A549 (cell line): ENCODE measurements at regions not wholly inside any gene's neighbourhood (a gene's known extent, or its start where the extent isn't known, plus 50 kb on each side); places are given as distances from the start of the nearest gene placed in this dataset.
"Not testable (repeated sequence)": the region's sequence is repeated elsewhere in the genome, so short reads cannot be mapped to it uniquely, and the experiment has no call there.

Experiments
- ATAC-seq, 2 experiments: fragments of 200-7000 bp in 1 of 2; fragments of >200 bp in 1 of 2; cut with Nextera tagmentation in 1 of 2; cut with Tn5 transposase in 1 of 2; 3 replicates each; pipeline versions ENCODE4 v1.8.0 to v1.9.1; 2018 to 2020; ENCODE audit warnings: mild to moderate bottlenecking in 1 of 2, moderate library complexity in 1 of 2
- CTCF ChIA-PET: fragments of 300-600 bp; sonication (Branson Sonifier 250); formaldehyde crosslinking; extraction: SDS; loops from one replicate; lab custom pipeline; 2021; ENCODE audit warnings: antibody characterized with exemption, inconsistent platforms; lab: Yijun Ruan, JAX
- POLR2A ChIA-PET: fragments of 350-600 bp; formaldehyde crosslinking; extraction: SDS; loops from one replicate; lab custom pipeline; 2021; ENCODE audit warnings: antibody characterized with exemption, inconsistent platforms; lab: Yijun Ruan, JAX
- DNase-seq, 2 experiments: peaks; one replicate each; pipeline versions ENCODE4 v3.0.0 to v3.0.0-alpha.2; 2011 to 2016; ENCODE audit warnings: low read depth in 1 of 2, low spot score in 1 of 2
- FAIRE-seq: peaks from 2 replicates; lab custom pipeline; 2011; peaks lifted over from hg19 to GRCh38; lab: Jason Lieb, UNC
- H3K27ac ChIP-seq, 2 experiments: fragments of >200 bp; sonication (Bioruptor Twin); formaldehyde crosslinking; 3 replicates each; pipeline ENCODE4 v1.5.1; 2016 to 2017
- H3K4me1 ChIP-seq: fragments of >200 bp; sonication (Bioruptor Twin); formaldehyde crosslinking; 3 replicates; pipeline ENCODE4 v1.6.1; 2016
- H3K4me2 ChIP-seq: fragments of >200 bp; sonication (Bioruptor Twin); formaldehyde crosslinking; 3 replicates; pipeline ENCODE4 v1.6.1; 2016
- H3K4me3 ChIP-seq: fragments of >200 bp; sonication (Bioruptor Twin); formaldehyde crosslinking; 3 replicates; pipeline ENCODE4 v1.5.1; 2016
- H3K9me3 ChIP-seq: fragments of >200 bp; sonication (Bioruptor Twin); formaldehyde crosslinking; 3 replicates; pipeline ENCODE4 v1.6.1; 2016
- BCL3 ChIP-seq: fragments of >200 bp; sonication (Bioruptor Twin); formaldehyde crosslinking; IDR thresholded peaks from 3 replicates; pipeline ENCODE4 v1.6.1; 2016
- CBX2 ChIP-seq: fragments of 200-600 bp; sonication (generic); IDR thresholded peaks from 2 replicates; pipeline ENCODE4 v1.6.1; 2016; ENCODE audit warnings: low read depth, mild to moderate bottlenecking, borderline replicate concordance
- CBX8 ChIP-seq: fragments of 200-600 bp; sonication (generic); IDR thresholded peaks from 2 replicates; pipeline ENCODE4 v1.6.1; 2016
- CHD4 ChIP-seq: fragments of 200-600 bp; sonication (generic); IDR thresholded peaks from 2 replicates; pipeline ENCODE4 v1.6.1; 2016; ENCODE audit warnings: antibody characterized with exemption, mild to moderate bottlenecking, borderline replicate concordance
- E2F6 ChIP-seq: IDR thresholded peaks from 2 replicates; pipeline ENCODE4 v1.6.1; 2012; ENCODE audit warnings: low read depth, borderline replicate concordance
- EHMT2 ChIP-seq: fragments of 200-600 bp; sonication (generic); IDR thresholded peaks from 2 replicates; pipeline ENCODE4 v1.6.1; 2016; ENCODE audit warnings: antibody characterized with exemption, low read depth, mild to moderate bottlenecking, moderate library complexity
- EP300 ChIP-seq, 2 experiments: fragments of >200 bp; sonication (Bioruptor Twin); formaldehyde crosslinking; IDR thresholded peaks; 2 replicates in 1 of 2; 3 replicates in 1 of 2; pipeline ENCODE4 v1.6.1; 2016 to 2017
- HOXA7 ChIP-seq: fragments of 250-450 bp; sonication (Bioruptor Pico); IDR thresholded peaks from 2 replicates; pipeline ENCODE4 v1.5.0; 2020; ENCODE audit warnings: mild to moderate bottlenecking, moderate library complexity
- HOXB13 ChIP-seq: fragments of 250-450 bp; sonication (Bioruptor Pico); IDR thresholded peaks from 2 replicates; pipeline ENCODE4 v1.5.0; 2020; ENCODE audit warnings: low read depth, mild to moderate bottlenecking, moderate library complexity
- JUN ChIP-seq, 2 experiments: fragments of >200 bp; sonication (Bioruptor Twin); formaldehyde crosslinking; IDR thresholded peaks; 2 replicates in 1 of 2; 3 replicates in 1 of 2; pipeline ENCODE4 v1.6.1; 2016 to 2017
- JUNB ChIP-seq: fragments of >200 bp; sonication (Bioruptor Twin); formaldehyde crosslinking; IDR thresholded peaks from 2 replicates; pipeline ENCODE4 v1.6.1; 2016
- KDM1A ChIP-seq: fragments of 200-600 bp; sonication (generic); IDR thresholded peaks from 2 replicates; pipeline ENCODE4 v1.6.1; 2016; ENCODE audit warnings: low read depth, mild to moderate bottlenecking
- MAFK ChIP-seq: fragments of 450-650 bp; IDR thresholded peaks from 2 replicates; pipeline ENCODE4 v1.6.1; 2014; ENCODE audit not compliant: partially characterized antibody
- MAZ ChIP-seq: fragments of 150-350 bp; IDR thresholded peaks from 2 replicates; pipeline ENCODE4 v1.6.1; 2014; ENCODE audit warnings: antibody characterized with exemption, low read depth, low read length, borderline replicate concordance
- PBX3 ChIP-seq: IDR thresholded peaks from 2 replicates; pipeline ENCODE4 v1.6.1; 2012
- POLR2AphosphoS2 ChIP-seq: conservative IDR thresholded peaks from 2 replicates; pipeline ENCODE4 v1.6.1; 2012; ENCODE audit warnings: low read length, improper control_type of control experiment, inconsistent platforms
- RAD21 ChIP-seq, 2 experiments: fragments of >200 bp in 1 of 2; sonication (Bioruptor Twin) in 1 of 2; formaldehyde crosslinking in 1 of 2; IDR thresholded peaks in 1 of 2; conservative IDR thresholded peaks in 1 of 2; 2 replicates in 1 of 2; 3 replicates in 1 of 2; pipeline ENCODE4 v1.6.1; 2012 to 2018; ENCODE audit warnings: inconsistent platforms in 1 of 2
- RCOR1 ChIP-seq: fragments of 150-350 bp; IDR thresholded peaks from 2 replicates; pipeline ENCODE4 v1.6.1; 2014; ENCODE audit warnings: antibody characterized with exemption, low read length, low read depth
- SMC3 ChIP-seq: fragments of >200 bp; sonication (Bioruptor Twin); formaldehyde crosslinking; IDR thresholded peaks from 3 replicates; pipeline ENCODE4 v1.6.1; 2018; ENCODE audit warnings: inconsistent platforms
- ZC3H11A ChIP-seq: fragments of 450-650 bp; IDR thresholded peaks from 2 replicates; pipeline ENCODE4 v1.6.1; 2014; ENCODE audit warnings: antibody characterized with exemption, mild to moderate bottlenecking
- ZNF302 ChIP-seq: fragments of 250-450 bp; sonication (Bioruptor Pico); IDR thresholded peaks from 2 replicates; pipeline ENCODE4 v1.9.0; 2021; ENCODE audit warnings: inconsistent platforms, mild to moderate bottlenecking, moderate library complexity
- WGBS: methylation state at CpG from one replicate; pipeline ENCODE4 v1.1.6; 2017; ENCODE audit errors: missing lambda C conversion rate; 5-methylcytosine and 5-hydroxymethylcytosine counted together
- TF ChIP-seq, protein P1 (sequence below): fragments of 250-450 bp; sonication (Bioruptor Pico); IDR thresholded peaks from 2 replicates; pipeline ENCODE4 v1.5.0; 2021; ENCODE audit warnings: mild to moderate bottlenecking, moderate library complexity, borderline replicate concordance

DNA sequence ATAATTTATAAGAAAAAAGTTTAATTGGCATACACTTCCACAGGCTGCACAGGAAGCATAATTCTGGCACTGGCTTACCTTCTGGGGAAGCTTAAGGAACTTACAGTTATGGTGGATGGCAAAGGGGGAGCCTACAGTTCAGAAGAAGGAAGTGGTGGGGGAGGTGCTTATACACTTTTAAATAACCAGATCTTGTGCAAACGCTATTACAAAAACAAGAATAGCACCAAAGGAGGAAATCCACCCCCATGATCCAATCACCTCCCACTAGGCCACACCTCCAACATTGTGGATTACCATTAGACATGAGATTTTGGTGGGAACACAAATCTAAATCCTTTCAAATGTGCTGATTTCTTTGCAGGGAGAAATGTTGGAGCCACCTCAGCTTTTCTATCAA is 287.7 kb downstream of the CPXCR1 start:
- TF ChIP-seq JUN (IDR thresholded peaks at IDR 0.05) (no peak), BCL3 (no peak), HOXB13 (no peak), ZNF302 (CRISPR knock-in tag) (no peak), MAZ (no peak), EHMT2 (no peak)
- no peak for ATAC-seq
- no peaks in the 10 kb centered on the region; the same call in 2 of the 3 replicates for H3K9me3 ChIP-seq
- 0% methylated on average over 1 of the region's 1 CpG for WGBS
- CTCF ChIA-PET = no interaction called here
- H3K4me2 ChIP-seq = no peak overlapping the region
- H3K4me3 ChIP-seq = no peak overlapping the region
- no peak overlapping the region for H3K27ac ChIP-seq
- POLR2A ChIA-PET = no interaction called here
- FAIRE-seq = no peak
- H3K4me1 ChIP-seq = no peaks in the 10 kb centered on the region
- no peak for DNase-seq

DNA sequence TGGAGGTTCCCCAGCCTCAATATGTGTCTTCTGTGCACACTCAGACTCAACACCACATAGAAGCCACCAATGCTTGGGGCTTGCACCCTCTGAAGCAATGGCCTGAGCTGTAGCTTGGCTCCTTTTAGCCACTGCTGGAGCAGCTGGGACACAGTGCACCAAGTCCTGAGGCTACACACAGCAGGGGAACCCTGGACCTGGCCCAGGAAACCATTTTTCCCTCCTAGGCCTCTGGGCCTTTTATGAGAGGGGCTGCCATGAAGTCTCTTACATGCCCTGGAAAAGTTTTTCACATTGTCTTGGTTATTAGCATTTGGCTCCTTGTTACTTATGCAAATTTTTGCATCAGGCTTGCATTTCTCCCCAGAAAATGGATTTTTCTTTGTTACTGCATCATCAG is 306.2 kb downstream of the CPXCR1 start:
- no peak overlapping the region for H3K4me2 ChIP-seq
- H3K27ac ChIP-seq = no peak overlapping the region
- no peaks in the 10 kb centered on the region for H3K4me1 ChIP-seq
- ATAC-seq = no peak
- TF ChIP-seq SMC3 (no peak), EP300 (IDR thresholded peaks at IDR 0.05) (no peak), CBX8 (no peak), CHD4 (no peak), KDM1A (no peak), RAD21 (conservative IDR thresholded peaks at IDR 0.05 in 1 of 2, IDR thresholded peaks at IDR 0.05 in 1 of 2) (no peak), MAFK (no peak), ZC3H11A (no peak), E2F6 (no peak), POLR2AphosphoS2 (no peak), CBX2 (no peak), JUNB (no peak), PBX3 (no peak), RCOR1 (no peak), HOXA7 (CRISPR knock-in tag) (no peak), MAZ (no peak)
- TF ChIP-seq, protein P1, sequence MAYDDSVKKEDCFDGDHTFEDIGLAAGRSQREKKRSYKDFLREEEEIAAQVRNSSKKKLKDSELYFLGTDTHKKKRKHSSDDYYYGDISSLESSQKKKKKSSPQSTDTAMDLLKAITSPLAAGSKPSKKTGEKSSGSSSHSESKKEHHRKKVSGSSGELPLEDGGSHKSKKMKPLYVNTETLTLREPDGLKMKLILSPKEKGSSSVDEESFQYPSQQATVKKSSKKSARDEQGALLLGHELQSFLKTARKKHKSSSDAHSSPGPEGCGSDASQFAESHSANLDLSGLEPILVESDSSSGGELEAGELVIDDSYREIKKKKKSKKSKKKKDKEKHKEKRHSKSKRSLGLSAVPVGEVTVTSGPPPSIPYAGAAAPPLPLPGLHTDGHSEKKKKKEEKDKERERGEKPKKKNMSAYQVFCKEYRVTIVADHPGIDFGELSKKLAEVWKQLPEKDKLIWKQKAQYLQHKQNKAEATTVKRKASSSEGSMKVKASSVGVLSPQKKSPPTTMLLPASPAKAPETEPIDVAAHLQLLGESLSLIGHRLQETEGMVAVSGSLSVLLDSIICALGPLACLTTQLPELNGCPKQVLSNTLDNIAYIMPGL (CRISPR knock-in tag) = no peak
- no peak overlapping the region for H3K4me3 ChIP-seq
- ChIA-PET POLR2A (no interaction called here), CTCF (no interaction called here)
- DNase-seq = no peak
- no peak for FAIRE-seq
- no peaks in the 10 kb centered on the region for H3K9me3 ChIP-seq

DNA sequence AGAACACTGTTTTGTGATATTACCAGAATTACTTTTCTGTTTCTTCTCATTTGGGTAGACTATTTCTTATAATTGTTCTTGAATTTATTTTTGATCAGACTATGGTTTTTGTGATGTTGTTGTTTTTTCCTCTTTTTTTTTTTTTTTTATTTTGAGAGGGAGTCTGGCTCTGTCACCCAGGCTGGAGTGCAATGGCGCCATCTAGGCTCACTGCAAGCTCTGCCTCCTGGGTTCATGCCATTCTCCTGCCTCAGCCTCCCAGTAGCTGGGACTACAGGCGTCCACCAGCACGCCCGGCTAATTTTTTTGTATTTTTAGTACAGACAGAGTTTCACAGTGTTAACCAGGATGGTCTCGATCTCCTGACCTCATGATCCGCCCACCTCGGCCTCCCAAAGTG is 352.6 kb downstream of the CPXCR1 start:
- H3K27ac ChIP-seq, CTCF ChIA-PET, POLR2A ChIA-PET, ATAC-seq, H3K4me2 ChIP-seq, H3K9me3 ChIP-seq, H3K4me1 ChIP-seq, H3K4me3 ChIP-seq, DNase-seq, FAIRE-seq: not testable (repeated sequence)
- 9% methylated on average over 7 of the region's 7 CpGs for WGBS
